ENCODE measurements at regions not wholly inside any gene's neighbourhood (a gene's known extent, or its start where the extent isn't known, plus 50 kb on each side); places are given as distances from the start of the nearest gene placed in this dataset.

DNA sequence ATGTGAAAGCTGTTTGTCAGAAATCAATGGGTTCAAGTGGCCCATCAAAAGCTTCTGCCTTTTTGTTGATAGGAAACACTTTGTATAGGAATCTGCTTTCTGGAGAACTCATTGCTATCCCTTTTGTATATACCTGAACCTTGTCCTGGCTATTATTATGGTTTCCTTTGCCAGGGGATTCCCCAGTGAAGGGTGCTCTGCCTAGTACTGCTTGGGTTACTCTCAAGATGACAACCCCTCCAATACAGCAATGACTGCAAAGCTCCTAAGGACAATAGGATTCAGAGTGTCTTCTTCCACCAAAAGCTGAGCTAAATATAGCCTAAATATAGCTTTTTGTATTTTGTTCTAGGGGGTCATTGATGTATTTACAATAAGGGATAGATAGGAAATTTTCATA, 54.0 kb upstream of the PTPRK start:
- TF ChIP-seq, protein P1, sequence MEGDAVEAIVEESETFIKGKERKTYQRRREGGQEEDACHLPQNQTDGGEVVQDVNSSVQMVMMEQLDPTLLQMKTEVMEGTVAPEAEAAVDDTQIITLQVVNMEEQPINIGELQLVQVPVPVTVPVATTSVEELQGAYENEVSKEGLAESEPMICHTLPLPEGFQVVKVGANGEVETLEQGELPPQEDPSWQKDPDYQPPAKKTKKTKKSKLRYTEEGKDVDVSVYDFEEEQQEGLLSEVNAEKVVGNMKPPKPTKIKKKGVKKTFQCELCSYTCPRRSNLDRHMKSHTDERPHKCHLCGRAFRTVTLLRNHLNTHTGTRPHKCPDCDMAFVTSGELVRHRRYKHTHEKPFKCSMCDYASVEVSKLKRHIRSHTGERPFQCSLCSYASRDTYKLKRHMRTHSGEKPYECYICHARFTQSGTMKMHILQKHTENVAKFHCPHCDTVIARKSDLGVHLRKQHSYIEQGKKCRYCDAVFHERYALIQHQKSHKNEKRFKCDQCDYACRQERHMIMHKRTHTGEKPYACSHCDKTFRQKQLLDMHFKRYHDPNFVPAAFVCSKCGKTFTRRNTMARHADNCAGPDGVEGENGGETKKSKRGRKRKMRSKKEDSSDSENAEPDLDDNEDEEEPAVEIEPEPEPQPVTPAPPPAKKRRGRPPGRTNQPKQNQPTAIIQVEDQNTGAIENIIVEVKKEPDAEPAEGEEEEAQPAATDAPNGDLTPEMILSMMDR (IDR thresholded peaks at IDR 0.05; ENCODE audit: low read depth, low read length, missing input control) = no peak
- TF ChIP-seq, protein P2, sequence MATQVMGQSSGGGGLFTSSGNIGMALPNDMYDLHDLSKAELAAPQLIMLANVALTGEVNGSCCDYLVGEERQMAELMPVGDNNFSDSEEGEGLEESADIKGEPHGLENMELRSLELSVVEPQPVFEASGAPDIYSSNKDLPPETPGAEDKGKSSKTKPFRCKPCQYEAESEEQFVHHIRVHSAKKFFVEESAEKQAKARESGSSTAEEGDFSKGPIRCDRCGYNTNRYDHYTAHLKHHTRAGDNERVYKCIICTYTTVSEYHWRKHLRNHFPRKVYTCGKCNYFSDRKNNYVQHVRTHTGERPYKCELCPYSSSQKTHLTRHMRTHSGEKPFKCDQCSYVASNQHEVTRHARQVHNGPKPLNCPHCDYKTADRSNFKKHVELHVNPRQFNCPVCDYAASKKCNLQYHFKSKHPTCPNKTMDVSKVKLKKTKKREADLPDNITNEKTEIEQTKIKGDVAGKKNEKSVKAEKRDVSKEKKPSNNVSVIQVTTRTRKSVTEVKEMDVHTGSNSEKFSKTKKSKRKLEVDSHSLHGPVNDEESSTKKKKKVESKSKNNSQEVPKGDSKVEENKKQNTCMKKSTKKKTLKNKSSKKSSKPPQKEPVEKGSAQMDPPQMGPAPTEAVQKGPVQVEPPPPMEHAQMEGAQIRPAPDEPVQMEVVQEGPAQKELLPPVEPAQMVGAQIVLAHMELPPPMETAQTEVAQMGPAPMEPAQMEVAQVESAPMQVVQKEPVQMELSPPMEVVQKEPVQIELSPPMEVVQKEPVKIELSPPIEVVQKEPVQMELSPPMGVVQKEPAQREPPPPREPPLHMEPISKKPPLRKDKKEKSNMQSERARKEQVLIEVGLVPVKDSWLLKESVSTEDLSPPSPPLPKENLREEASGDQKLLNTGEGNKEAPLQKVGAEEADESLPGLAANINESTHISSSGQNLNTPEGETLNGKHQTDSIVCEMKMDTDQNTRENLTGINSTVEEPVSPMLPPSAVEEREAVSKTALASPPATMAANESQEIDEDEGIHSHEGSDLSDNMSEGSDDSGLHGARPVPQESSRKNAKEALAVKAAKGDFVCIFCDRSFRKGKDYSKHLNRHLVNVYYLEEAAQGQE (IDR thresholded peaks at IDR 0.05) = no peak
- TF ChIP-seq YY1 (IDR thresholded peaks at IDR 0.05) = no peak
- TF ChIP-seq JUND (IDR thresholded peaks at IDR 0.05) = no peak
- TF ChIP-seq, protein P3, sequence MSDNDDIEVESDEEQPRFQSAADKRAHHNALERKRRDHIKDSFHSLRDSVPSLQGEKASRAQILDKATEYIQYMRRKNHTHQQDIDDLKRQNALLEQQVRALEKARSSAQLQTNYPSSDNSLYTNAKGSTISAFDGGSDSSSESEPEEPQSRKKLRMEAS (IDR thresholded peaks at IDR 0.05) = no peak
- TF ChIP-seq, protein P4, sequence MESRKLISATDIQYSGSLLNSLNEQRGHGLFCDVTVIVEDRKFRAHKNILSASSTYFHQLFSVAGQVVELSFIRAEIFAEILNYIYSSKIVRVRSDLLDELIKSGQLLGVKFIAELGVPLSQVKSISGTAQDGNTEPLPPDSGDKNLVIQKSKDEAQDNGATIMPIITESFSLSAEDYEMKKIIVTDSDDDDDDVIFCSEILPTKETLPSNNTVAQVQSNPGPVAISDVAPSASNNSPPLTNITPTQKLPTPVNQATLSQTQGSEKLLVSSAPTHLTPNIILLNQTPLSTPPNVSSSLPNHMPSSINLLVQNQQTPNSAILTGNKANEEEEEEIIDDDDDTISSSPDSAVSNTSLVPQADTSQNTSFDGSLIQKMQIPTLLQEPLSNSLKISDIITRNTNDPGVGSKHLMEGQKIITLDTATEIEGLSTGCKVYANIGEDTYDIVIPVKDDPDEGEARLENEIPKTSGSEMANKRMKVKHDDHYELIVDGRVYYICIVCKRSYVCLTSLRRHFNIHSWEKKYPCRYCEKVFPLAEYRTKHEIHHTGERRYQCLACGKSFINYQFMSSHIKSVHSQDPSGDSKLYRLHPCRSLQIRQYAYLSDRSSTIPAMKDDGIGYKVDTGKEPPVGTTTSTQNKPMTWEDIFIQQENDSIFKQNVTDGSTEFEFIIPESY (IDR thresholded peaks at IDR 0.05) = no peak
- TF ChIP-seq GABPA (IDR thresholded peaks at IDR 0.05 in 1 of 2, conservative IDR thresholded peaks at IDR 0.05 in 1 of 2) = no peak

Data from liver (tissue), 3 donors.